ENCODE measurements at regions not wholly inside any gene's neighbourhood (a gene's known extent, or its start where the extent isn't known, plus 50 kb on each side); places are given as distances from the start of the nearest gene placed in this dataset.
"Not testable (repeated sequence)": the region's sequence is repeated elsewhere in the genome, so short reads cannot be mapped to it uniquely, and the experiment has no call there.

DNA sequence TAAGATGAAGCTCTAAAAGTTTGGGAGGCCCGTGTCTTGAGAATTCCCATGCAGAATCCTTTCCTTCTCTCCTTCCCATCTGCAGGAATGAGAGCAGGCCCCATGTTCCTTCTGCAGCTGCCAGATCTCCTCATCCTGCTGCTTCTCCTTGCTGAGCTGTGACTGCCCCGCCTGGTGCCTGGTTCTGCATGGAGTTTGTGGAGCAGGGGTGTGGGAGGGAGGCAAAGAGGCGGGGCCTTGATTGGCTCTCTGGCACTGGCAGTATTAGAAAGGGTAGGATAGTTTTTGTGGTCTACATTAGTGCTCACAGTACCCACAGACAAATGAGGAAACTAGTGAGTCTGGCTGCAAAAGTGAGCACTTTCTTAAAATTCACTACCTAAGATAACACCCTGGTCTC is 91.1 kb upstream of the CLPB start:
- no peak for DNase-seq (ENCODE audit: low read depth, low spot score)

DNA sequence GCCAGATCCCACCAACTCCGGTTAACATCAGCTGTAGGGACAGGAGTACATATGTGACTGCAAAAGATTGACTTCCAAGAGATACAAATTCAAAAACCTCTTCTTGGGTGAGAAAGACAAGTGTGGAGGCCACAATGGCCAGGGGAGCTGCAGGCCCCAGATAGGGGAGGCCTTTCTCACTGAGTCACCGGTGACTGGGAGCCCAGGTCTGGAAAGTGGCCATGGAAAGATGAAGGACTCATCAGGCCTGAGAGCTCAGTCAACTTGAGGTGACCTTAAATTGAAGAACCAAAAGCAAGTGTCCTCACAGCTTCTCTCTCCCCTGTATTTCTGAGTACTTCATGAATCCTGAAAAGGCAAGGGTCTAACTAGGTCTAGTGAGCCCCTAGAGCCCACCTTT is 90.4 kb upstream of the CLPB start:
- DNase-seq (ENCODE audit: low read depth, low spot score) = peak; percentile 12

DNA sequence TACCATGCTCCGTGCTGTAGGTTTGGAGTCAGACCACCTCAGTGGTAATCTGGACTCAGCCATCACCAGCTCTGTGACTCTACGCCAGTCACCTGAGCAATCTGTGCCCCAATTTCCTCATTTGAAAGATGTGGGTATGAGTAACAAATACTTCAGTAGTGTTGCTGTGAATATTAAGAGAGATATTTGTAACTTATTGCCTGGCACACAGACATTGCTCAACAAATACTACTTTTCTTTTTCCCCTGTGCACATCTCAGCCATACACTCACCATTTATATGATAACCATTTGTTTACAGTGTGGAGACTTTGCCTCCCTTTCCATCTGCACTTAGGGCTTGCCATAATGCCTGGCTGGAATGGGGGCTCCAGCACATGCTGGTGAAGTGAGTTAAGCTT is 89.7 kb upstream of the CLPB start:
- no peak for DNase-seq (ENCODE audit: low read depth, low spot score)

DNA sequence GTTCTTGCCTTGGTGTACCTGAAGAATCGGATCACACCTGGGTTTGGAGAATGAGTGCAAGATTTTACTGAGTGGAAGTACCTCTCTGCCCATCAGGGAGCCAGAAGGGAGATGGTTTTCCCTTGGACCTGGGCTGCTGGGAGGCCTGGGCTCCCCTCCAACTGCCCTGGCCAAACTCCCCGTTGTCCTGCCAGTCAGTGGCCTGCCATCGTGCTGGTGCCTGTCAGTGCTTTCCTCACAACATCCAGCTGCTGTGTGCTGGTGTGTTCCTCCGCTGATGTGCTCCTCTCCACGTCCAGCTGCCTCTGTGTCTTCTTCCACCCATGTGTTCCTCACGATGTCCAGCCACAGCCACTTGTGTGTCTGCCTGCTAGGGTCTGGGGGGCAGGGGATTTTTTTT is 87.9 kb upstream of the CLPB start:
- DNase-seq (ENCODE audit: low read depth, low spot score) = no peak

DNA sequence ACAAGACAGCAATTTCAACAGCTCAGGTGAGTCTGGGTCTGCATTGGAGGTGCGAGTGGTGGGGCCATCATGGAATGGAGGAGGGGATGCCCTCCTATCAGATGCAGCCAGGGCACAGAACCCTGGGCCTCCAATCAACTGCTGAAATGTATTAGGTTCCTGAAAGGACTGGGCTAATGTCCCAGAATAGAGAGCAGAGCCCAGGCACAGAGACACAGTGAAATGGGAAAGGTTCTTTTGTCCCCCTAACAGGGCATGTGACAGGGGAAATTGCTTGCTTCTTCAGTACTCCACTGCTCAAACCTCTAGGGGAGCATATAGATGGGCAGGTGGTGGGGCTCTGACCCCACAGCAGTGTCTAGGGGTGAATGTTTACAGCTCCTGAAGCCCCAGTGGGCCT is 87.3 kb upstream of the CLPB start:
- DNase-seq (ENCODE audit: low read depth, low spot score) = no peak

DNA sequence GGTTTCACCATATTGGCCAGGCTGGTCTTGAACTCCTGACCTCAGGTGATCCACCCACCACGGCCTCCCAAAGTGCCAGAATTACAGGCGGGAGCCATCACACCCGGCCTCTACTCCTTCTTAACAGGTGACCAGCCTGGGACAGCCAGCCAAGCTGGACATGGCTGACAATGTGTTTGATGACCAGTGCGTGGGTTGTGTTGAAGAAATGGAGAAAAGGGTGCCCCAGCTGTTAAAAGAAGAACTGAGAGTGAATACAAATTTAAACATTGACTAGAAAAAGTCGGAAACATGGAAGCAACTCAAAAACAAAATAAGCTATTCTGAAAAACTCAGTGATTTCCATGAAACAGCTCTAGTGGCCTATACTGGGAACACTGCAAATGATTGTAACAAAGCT is 86.5 kb upstream of the CLPB start:
- no peak for DNase-seq (ENCODE audit: low read depth, low spot score)

DNA sequence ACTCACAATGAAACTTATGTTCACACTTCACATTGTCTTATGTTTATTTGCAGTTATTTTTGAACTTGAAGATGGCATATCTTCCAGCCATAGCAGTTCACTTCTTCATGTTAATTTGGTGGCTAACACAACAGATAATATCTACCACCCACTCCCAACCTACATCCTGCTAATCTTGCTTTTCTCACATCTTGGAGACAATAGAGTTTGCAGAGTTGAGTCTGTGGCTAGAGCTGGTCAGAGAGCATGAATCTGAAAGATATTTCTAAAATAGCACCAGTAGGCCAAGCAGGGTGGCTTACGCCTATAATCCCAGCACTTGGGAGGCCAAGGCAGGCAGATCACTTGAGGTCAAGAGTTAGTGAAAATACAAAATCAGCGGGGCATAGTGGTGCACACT is 85.6 kb upstream of the CLPB start:
- not testable (repeated sequence) for DNase-seq (ENCODE audit: low read depth, low spot score)

DNA sequence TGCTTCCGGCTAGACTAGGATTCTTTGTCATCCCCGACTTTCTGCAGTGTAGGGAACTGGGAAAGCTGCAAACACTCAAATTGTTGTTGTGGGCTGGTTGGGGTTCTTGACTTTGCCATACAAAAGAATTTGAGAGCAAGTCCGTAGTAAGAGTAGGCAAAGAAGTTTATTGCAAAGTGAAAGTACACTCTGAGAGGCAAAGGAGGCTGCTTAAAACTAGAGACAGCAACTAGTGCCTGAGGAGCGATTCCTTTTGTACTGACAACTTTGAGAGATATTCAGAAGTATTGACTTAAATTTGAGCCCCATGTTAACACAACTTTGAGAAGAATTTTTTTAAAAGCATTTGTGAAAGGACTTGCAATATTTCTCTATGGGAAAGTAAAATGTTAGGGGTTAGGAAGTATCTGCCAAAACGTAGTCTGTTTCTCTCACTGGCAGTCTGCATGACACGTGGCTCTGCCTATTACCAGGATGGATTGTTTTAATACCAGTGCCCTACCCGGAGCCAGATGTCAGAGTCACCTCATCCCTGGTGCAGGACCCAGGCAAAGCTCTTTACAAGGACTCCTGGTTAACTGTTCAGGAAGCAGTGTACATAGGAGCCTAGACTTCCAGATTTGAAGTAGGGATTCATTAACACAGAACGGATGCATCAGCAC is 85.0 kb upstream of the CLPB start:
- DNase-seq (ENCODE audit: low read depth, low spot score) = no peak

DNA sequence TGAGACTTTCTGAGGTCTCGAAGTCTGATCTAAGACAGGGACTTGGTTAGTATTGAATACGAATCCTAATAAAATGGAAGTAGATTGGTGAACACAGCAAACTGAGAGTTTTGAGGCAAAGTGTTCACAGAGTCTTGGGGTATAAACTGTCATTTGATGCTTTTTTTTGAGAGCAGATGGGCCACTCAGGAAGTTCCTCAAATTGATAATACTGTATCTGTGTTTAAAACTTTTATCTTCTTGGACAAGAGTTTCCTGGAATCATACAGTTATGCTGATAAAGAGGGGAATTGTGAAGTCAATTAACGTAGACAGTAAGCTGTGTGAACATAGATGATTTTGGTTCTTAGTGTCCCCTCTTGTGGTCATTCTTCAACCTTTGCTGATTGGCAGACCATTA is 80.0 kb upstream of the CLPB start:
- no peak for DNase-seq (ENCODE audit: low read depth, low spot score)

DNA sequence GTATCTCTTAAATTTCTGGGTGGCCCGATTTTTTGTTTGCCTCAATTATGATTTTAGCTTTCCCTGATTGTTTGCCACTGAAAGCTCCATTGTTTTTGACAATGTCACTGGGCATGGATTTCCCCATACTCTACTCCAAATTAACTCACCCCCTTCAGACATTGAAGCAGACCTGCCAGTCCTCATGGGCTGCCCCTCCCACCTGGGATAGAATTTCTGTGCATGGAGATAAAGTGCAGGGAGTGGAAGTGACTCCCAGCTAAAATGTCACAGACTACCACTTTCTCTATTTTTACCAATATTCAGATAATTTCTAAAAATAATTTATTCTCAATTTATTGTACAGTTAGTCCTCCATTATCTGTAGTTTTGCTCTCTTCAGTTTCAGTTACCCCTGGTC is 79.1 kb upstream of the CLPB start:
- no peak for DNase-seq (ENCODE audit: low read depth, low spot score)

DNA sequence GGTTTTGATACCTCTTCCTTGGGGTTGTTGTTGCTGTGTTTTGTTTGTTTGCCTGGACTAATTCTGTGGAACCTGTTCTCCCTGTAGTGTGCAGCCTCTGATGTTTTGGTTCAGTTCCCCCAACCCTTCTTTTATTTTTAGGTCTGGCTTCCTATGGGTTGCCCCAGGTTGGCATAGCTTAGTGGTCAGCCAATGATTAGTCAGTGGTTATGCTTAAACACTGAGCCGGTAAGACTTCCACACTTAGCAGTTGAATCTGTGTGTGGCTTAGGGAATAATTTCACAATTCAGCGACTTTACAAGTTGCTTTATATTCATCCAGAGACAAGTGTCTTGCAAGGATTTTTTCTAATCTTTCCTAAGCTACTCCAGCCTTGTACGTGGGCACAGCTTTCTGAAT is 78.6 kb upstream of the CLPB start:
- no peak for DNase-seq (ENCODE audit: low read depth, low spot score)

DNA sequence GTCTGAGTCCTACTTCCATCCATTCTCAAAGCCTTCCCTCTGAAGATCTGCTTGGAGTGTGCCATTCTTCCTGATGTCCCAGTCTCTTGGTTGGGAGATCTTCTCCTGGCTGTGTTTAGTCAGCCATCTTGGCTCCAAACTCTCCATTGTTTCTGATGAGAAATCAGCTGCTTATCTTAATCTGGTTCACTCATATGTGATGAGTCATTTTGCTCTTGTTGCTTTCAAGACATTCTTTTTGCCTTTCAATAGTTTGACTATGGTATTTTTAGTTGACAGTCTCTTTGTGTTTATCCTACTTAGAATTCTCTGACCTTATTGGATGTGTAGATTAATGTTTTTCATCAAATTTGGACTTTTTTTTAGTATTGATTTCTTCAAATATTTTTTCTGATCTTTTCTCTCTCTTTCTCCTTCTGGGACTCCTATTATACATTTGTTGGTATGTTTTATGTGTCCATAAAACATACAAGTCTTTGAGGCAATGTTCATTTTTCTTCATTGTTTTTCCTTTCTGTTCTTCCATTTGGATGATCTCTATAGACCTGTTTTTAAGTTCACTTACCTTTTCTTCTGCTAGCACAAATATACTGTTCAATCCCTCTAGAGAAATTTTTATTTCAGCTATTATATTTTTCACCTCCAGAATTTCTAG is 77.2 kb upstream of the CLPB start:
- DNase-seq (ENCODE audit: low read depth, low spot score) = no peak

DNA sequence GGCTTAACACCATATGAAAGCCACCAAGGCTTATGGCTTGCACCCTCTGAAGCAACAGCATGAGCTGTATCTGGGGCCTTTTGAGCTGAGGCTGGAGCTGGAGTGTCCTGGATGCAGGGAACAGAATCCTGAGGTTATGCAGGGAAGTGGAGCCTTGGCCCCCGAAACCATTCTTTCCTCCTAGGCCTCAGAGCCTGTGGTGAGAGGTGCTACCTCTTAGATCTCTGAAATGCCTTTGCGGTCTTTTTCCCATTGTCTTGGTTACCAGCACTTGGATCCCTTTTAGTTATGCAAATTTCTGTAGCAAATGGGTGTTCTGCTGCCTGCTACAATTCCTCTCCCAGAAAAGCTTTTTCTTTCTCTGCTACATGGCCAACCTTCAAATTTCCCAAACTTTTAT is 72.7 kb upstream of the CLPB start:
- DNase-seq (ENCODE audit: low read depth, low spot score) = no peak

DNA sequence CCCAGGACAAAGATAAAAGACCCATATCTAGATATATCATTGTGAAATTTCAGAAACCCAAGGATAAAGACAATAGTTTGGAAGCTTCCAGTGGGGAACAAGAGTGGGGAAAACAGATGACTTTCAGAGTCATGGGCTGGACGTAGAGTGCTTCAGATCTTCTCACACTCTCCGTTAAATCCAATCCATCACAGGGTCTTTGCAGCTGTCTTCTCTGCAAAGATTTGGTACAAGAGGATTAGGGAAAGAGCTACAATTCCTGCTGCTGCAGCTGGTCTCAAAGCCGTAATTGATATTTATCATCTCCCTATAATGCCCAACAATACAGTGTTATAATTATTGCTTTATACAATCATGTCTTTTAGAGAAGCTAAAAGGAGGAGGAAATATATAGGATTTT is 63.4 kb upstream of the CLPB start:
- DNase-seq (ENCODE audit: low read depth, low spot score) = no peak

DNA sequence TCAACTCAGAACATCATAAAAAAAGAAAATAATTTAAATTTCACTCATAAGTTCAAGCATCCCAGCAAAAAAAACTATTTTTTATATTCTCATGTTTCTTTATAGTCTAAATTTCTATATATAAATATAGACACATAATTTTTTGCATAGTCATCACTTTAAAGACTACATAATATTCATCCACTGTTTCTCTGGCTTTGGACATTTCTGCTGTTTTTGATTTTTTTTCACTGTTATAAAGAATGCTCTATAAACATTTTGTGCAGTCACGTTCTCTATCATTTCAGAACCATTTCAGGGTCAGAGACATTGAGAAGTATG is 59.7 kb upstream of the CLPB start:
- DNase-seq (ENCODE audit: low read depth, low spot score) = no peak

DNA sequence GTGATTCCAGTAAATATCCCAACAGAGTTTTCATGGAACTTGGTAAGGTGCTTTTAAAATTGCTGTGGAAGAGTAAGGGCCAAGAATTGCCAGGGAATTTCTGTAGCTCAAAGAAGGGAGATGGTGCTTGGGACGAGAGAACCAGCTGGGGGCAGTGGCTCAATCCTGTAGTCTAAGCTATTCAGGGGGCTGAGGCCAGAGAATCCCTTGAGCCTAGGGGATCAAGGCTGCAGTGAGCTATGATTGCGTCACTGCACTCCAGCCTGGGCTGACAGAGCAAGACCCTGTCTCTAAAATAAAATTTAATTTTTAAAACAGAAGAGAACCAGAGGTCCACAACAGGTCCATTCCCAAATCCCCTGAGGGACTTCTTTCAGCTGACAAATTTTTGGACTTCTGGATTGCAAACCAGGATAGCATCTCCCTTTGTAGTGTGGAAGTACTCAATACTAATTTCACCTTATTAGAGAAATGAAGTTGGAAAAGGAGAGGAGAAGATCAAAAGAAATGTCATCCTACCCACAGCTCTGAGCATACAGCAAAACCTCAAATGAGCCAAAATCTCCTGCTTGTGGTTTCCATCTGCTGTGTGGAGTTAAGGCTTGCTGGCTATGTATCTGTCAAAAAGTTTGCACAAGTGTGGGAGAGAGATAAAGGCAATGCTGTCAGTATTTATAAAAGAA is 59.2 kb upstream of the CLPB start:
- DNase-seq (ENCODE audit: low read depth, low spot score) = peak; percentile 12

DNA sequence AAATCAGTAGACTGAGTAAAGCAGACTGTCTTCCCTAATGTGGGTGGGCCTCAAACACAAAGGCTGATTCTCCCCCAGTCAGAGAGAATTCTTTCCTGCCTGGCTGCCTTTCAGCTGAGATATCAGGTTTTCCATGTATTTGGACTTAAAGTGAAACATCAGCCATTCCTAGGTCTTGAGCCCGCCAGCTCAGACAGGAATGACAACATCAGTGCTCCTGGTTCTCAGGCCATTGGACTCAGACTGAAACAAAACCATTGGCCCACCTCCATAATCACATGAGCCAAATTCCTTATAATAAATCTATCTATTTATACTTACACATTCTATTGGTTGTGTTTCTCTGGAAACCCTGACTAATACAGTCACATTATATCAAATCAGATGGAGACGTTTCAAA is 56.7 kb upstream of the CLPB start:
- no peak for DNase-seq (ENCODE audit: low read depth, low spot score)
